ENCODE measurements at regions not wholly inside any gene's neighbourhood (a gene's known extent, or its start where the extent isn't known, plus 50 kb on each side); places are given as distances from the start of the nearest gene placed in this dataset.

- TF ChIP-seq CTCF (IDR thresholded peaks at IDR 0.05 in 8 of 11, conservative IDR thresholded peaks at IDR 0.05 in 3 of 11) (no peak), POLR2AphosphoS5 (IDR thresholded peaks at IDR 0.05) (no peak)
Observed at GRCh38 chr2:220539481-220539880, 912.1 kb downstream of the SLC4A3 start.
